ENCODE measurements at regions not wholly inside any gene's neighbourhood (a gene's known extent, or its start where the extent isn't known, plus 50 kb on each side); places are given as distances from the start of the nearest gene placed in this dataset.

- intact Hi-C loops (cut with DNase I): no loop called here
- no peak for DNase-seq
- no peaks in the 10 kb centered on the region for H3K27me3 ChIP-seq
- H3K27ac ChIP-seq: no peak overlapping the region
- H3K4me3 ChIP-seq: no peak overlapping the region
- 61 to 82% methylated on average over 3 of the region's 3 CpGs for whole genome bisulfite sequencing, 2 donors
- peaks cover 0 to 33% (median 13%) of the 10 kb centered on the region in 4 donors for H3K4me1 ChIP-seq
- H3K36me3 ChIP-seq: no peaks in the 10 kb centered on the region
- TF ChIP-seq POLR2AphosphoS5 (IDR thresholded peaks at IDR 0.05): no peak
- no peak for TF ChIP-seq EP300 (IDR thresholded peaks at IDR 0.05)
- no peak for TF ChIP-seq POLR2A (IDR thresholded peaks at IDR 0.05)
- no peak for TF ChIP-seq CTCF (IDR thresholded peaks at IDR 0.05)
- no peaks in the 10 kb centered on the region for H3K9me3 ChIP-seq
Measured at GRCh38 chr16:66265048-66265415, 101.5 kb upstream of the CDH5 start.

GRCh38 chr16:66264311-66265047 is 102.0 kb upstream of the CDH5 start:
- Histone ChIP-seq H3K4me1 (peaks cover 0 to 32% (median 11%) of the 10 kb centered on the region in 4 donors), H3K27ac (no peak overlapping the region), H3K4me3 (no peak overlapping the region), H3K27me3 (no peaks in the 10 kb centered on the region), H3K9me3 (no peaks in the 10 kb centered on the region), H3K36me3 (no peaks in the 10 kb centered on the region)
- TF ChIP-seq POLR2A (IDR thresholded peaks at IDR 0.05) (no peak), EP300 (IDR thresholded peaks at IDR 0.05) (no peak), POLR2AphosphoS5 (IDR thresholded peaks at IDR 0.05) (no peak), CTCF (IDR thresholded peaks at IDR 0.05) (no peak)
- intact Hi-C loops (cut with DNase I): no loop called here
- WGBS, 2 donors: 83 to 90% methylated on average over 17 of the region's 17 CpGs
- peak; percentile 64 for DNase-seq

- Histone ChIP-seq H3K4me1 (peaks cover 0 to 32% (median 11%) of the 10 kb centered on the region in 4 donors), H3K27ac (no peak overlapping the region), H3K36me3 (no peaks in the 10 kb centered on the region), H3K4me3 (no peak overlapping the region), H3K27me3 (no peaks in the 10 kb centered on the region), H3K9me3 (no peaks in the 10 kb centered on the region)
- TF ChIP-seq CTCF (IDR thresholded peaks at IDR 0.05) (no peak), POLR2A (IDR thresholded peaks at IDR 0.05) (no peak), EP300 (IDR thresholded peaks at IDR 0.05) (no peak), POLR2AphosphoS5 (IDR thresholded peaks at IDR 0.05) (no peak)
- intact Hi-C loops (cut with DNase I): no loop called here
- DNase-seq: peak; percentile 39
- WGBS, 2 donors: 35 to 70% methylated on average over 1 of the region's 1 CpG
Measured at GRCh38 chr16:66263973-66264310, 102.5 kb upstream of the CDH5 start.

GRCh38 chr16:66263168-66263972 is 103.1 kb upstream of the CDH5 start:
- 78 to 90% methylated on average over 6 of the region's 6 CpGs for WGBS, 2 donors
- Histone ChIP-seq H3K36me3 (no peaks in the 10 kb centered on the region), H3K4me1 (peaks cover 0 to 32% (median 11%) of the 10 kb centered on the region in 4 donors), H3K4me3 (no peak overlapping the region), H3K27ac (peak overlapping the region in 1 of 4 donors; percentile 4), H3K27me3 (no peaks in the 10 kb centered on the region), H3K9me3 (no peaks in the 10 kb centered on the region)
- no peak for TF ChIP-seq EP300 (IDR thresholded peaks at IDR 0.05)
- TF ChIP-seq POLR2AphosphoS5 (IDR thresholded peaks at IDR 0.05): no peak
- no peak for TF ChIP-seq POLR2A (IDR thresholded peaks at IDR 0.05)
- no peak for TF ChIP-seq CTCF (IDR thresholded peaks at IDR 0.05)
- intact Hi-C loops (cut with DNase I): no loop called here
- no peak for DNase-seq
